Activated CD4-positive, alpha-beta T cell treated with anti-CD3 and anti-CD28 coated beads, Interleukin-2, amount 10 ng/mL, durations not matched to agents 7 days and 5 days (primary cell): ENCODE measurements at regions not wholly inside any gene's neighbourhood (a gene's known extent, or its start where the extent isn't known, plus 50 kb on each side); places are given as distances from the start of the nearest gene placed in this dataset.

Experiments used
- CTCF ChIA-PET: fragments of 350-600 bp; sonication (Branson Sonifier 250); formaldehyde crosslinking; loops from one replicate; lab custom pipeline; 2021; ENCODE audit warnings: antibody characterized with exemption; lab: Charles Lee
- POLR2A ChIA-PET: fragments of 350-600 bp; sonication (Branson Sonifier 250); formaldehyde crosslinking; loops from one replicate; lab custom pipeline; 2021; ENCODE audit warnings: antibody characterized with exemption; lab: Charles Lee
- DNase-seq: peaks from one replicate; pipeline ENCODE4 v3.0.0-alpha.2; 2020
- H3K27ac Mint-ChIP-seq: one replicate; pipeline ENCODE4 v1.8.0; 2021; ENCODE audit warnings: mild to moderate bottlenecking, moderate library complexity, mixed read lengths
- H3K27me3 Mint-ChIP-seq: one replicate; pipeline ENCODE4 v1.8.0; 2021; ENCODE audit warnings: mixed read lengths
- H3K36me3 Mint-ChIP-seq: one replicate; pipeline ENCODE4 v1.8.0; 2021; ENCODE audit warnings: low read depth, mixed read lengths
- H3K4me1 Mint-ChIP-seq: one replicate; pipeline ENCODE4 v1.8.0; 2021; ENCODE audit warnings: mixed read lengths
- H3K4me3 Mint-ChIP-seq: one replicate; pipeline ENCODE4 v1.8.0; 2021; ENCODE audit warnings: mild to moderate bottlenecking, moderate library complexity, mixed read lengths
- H3K9me3 Mint-ChIP-seq: one replicate; pipeline ENCODE4 v1.8.0; 2021; ENCODE audit warnings: mixed read lengths

GRCh38 chrX:36573720-36574119, 434.4 kb upstream of the FAM47C start:
- no peak for DNase-seq
- Mint-ChIP-seq H3K9me3 (no peaks in the 10 kb centered on the region), H3K27ac (no peak overlapping the region), H3K4me1 (no peaks in the 10 kb centered on the region), H3K4me3 (no peak overlapping the region), H3K27me3 (no peaks in the 10 kb centered on the region), H3K36me3 (no peaks in the 10 kb centered on the region)
- ChIA-PET CTCF (no interaction called here), POLR2A (no interaction called here)

GRCh38 chrX:36575670-36576069, 432.5 kb upstream of the FAM47C start:
- POLR2A ChIA-PET, result no interaction called here
- Mint-ChIP-seq H3K27ac (no peak overlapping the region), H3K36me3 (no peaks in the 10 kb centered on the region), H3K4me3 (no peak overlapping the region), H3K27me3 (no peaks in the 10 kb centered on the region), H3K4me1 (no peaks in the 10 kb centered on the region), H3K9me3 (no peaks in the 10 kb centered on the region)
- DNase-seq, result no peak
- CTCF ChIA-PET, result no interaction called here

- no peak overlapping the region for H3K27ac Mint-ChIP-seq
Measured at GRCh38 chrX:36577006-36577405, 431.2 kb upstream of the FAM47C start.

GRCh38 chrX:36581030-36581429, 427.1 kb upstream of the FAM47C start:
- Mint-ChIP-seq H3K9me3 (no peaks in the 10 kb centered on the region), H3K36me3 (no peaks in the 10 kb centered on the region), H3K27ac (no peak overlapping the region), H3K27me3 (no peaks in the 10 kb centered on the region), H3K4me1 (no peaks in the 10 kb centered on the region), H3K4me3 (no peak overlapping the region)
- DNase-seq, result no peak
- CTCF ChIA-PET, result no interaction called here
- POLR2A ChIA-PET, result no interaction called here

More at GRCh38 chrX:36577006-36577405, 431.2 kb upstream of the FAM47C start:
- no peaks in the 10 kb centered on the region for H3K9me3 Mint-ChIP-seq
- POLR2A ChIA-PET, result no interaction called here
- no peaks in the 10 kb centered on the region for H3K27me3 Mint-ChIP-seq
- no peaks in the 10 kb centered on the region for H3K4me1 Mint-ChIP-seq
- DNase-seq, result no peak
- CTCF ChIA-PET, result no interaction called here
- H3K4me3 Mint-ChIP-seq, result no peak overlapping the region
- H3K36me3 Mint-ChIP-seq, result no peaks in the 10 kb centered on the region

GRCh38 chrX:36583674-36584073, 424.5 kb upstream of the FAM47C start:
- Mint-ChIP-seq H3K27ac (no peak overlapping the region), H3K9me3 (no peaks in the 10 kb centered on the region), H3K4me3 (no peak overlapping the region), H3K4me1 (no peaks in the 10 kb centered on the region), H3K27me3 (no peaks in the 10 kb centered on the region), H3K36me3 (no peaks in the 10 kb centered on the region)
- ChIA-PET CTCF (no interaction called here), POLR2A (no interaction called here)
- DNase-seq, result no peak

- POLR2A ChIA-PET, result no interaction called here
- Mint-ChIP-seq H3K4me3 (no peak overlapping the region), H3K27me3 (no peaks in the 10 kb centered on the region), H3K9me3 (no peaks in the 10 kb centered on the region), H3K4me1 (no peaks in the 10 kb centered on the region), H3K36me3 (no peaks in the 10 kb centered on the region), H3K27ac (no peak overlapping the region)
- CTCF ChIA-PET, result no interaction called here
- DNase-seq, result no peak
Measured at GRCh38 chrX:36609616-36610585, 398.3 kb upstream of the FAM47C start.

GRCh38 chrX:36626898-36627297, 381.3 kb upstream of the FAM47C start:
- H3K9me3 Mint-ChIP-seq, result no peaks in the 10 kb centered on the region
- H3K27me3 Mint-ChIP-seq, result no peaks in the 10 kb centered on the region
- H3K4me3 Mint-ChIP-seq, result no peak overlapping the region
- POLR2A ChIA-PET, result no interaction called here
- no peak for DNase-seq
- CTCF ChIA-PET, result no interaction called here
- no peaks in the 10 kb centered on the region for H3K4me1 Mint-ChIP-seq
- H3K36me3 Mint-ChIP-seq, result no peaks in the 10 kb centered on the region
- H3K27ac Mint-ChIP-seq, result no peak overlapping the region

GRCh38 chrX:36640232-36640631, 367.9 kb upstream of the FAM47C start:
- no peaks in the 10 kb centered on the region for H3K9me3 Mint-ChIP-seq
- H3K4me3 Mint-ChIP-seq, result no peak overlapping the region
- ChIA-PET POLR2A (no interaction called here), CTCF (no interaction called here)
- no peak overlapping the region for H3K27ac Mint-ChIP-seq
- DNase-seq, result no peak
- no peaks in the 10 kb centered on the region for H3K4me1 Mint-ChIP-seq
- no peaks in the 10 kb centered on the region for H3K36me3 Mint-ChIP-seq
- no peaks in the 10 kb centered on the region for H3K27me3 Mint-ChIP-seq

GRCh38 chrX:36642052-36642451, 366.1 kb upstream of the FAM47C start:
- Mint-ChIP-seq H3K9me3 (no peaks in the 10 kb centered on the region), H3K36me3 (no peaks in the 10 kb centered on the region), H3K27me3 (no peaks in the 10 kb centered on the region), H3K27ac (no peak overlapping the region), H3K4me3 (no peak overlapping the region), H3K4me1 (no peaks in the 10 kb centered on the region)
- ChIA-PET CTCF (no interaction called here), POLR2A (no interaction called here)
- DNase-seq, result no peak

GRCh38 chrX:36650622-36651021, 357.5 kb upstream of the FAM47C start:
- Mint-ChIP-seq H3K27me3 (no peaks in the 10 kb centered on the region), H3K4me3 (no peak overlapping the region), H3K4me1 (no peaks in the 10 kb centered on the region), H3K36me3 (no peaks in the 10 kb centered on the region), H3K9me3 (no peaks in the 10 kb centered on the region), H3K27ac (no peak overlapping the region)
- ChIA-PET CTCF (no interaction called here), POLR2A (no interaction called here)
- DNase-seq, result no peak

GRCh38 chrX:36683507-36683906, 324.7 kb upstream of the FAM47C start:
- Mint-ChIP-seq H3K27me3 (no peaks in the 10 kb centered on the region), H3K4me1 (no peaks in the 10 kb centered on the region), H3K36me3 (no peaks in the 10 kb centered on the region), H3K4me3 (no peak overlapping the region), H3K27ac (no peak overlapping the region), H3K9me3 (no peaks in the 10 kb centered on the region)
- ChIA-PET CTCF (no interaction called here), POLR2A (no interaction called here)
- no peak for DNase-seq

GRCh38 chrX:36684053-36684452, 324.1 kb upstream of the FAM47C start:
- H3K9me3 Mint-ChIP-seq, result no peaks in the 10 kb centered on the region
- H3K4me1 Mint-ChIP-seq, result no peaks in the 10 kb centered on the region
- no peaks in the 10 kb centered on the region for H3K27me3 Mint-ChIP-seq
- DNase-seq, result no peak
- no peak overlapping the region for H3K27ac Mint-ChIP-seq
- H3K36me3 Mint-ChIP-seq, result no peaks in the 10 kb centered on the region
- POLR2A ChIA-PET, result no interaction called here
- no peak overlapping the region for H3K4me3 Mint-ChIP-seq
- CTCF ChIA-PET, result no interaction called here

GRCh38 chrX:36721990-36722389, 286.2 kb upstream of the FAM47C start:
- no peaks in the 10 kb centered on the region for H3K36me3 Mint-ChIP-seq
- ChIA-PET CTCF (no interaction called here), POLR2A (no interaction called here)
- DNase-seq, result no peak
- H3K27me3 Mint-ChIP-seq, result no peaks in the 10 kb centered on the region
- H3K27ac Mint-ChIP-seq, result no peak overlapping the region
- H3K4me1 Mint-ChIP-seq, result no peaks in the 10 kb centered on the region
- no peak overlapping the region for H3K4me3 Mint-ChIP-seq
- H3K9me3 Mint-ChIP-seq, result no peaks in the 10 kb centered on the region

- Mint-ChIP-seq H3K9me3 (no peaks in the 10 kb centered on the region), H3K4me3 (no peak overlapping the region), H3K4me1 (no peaks in the 10 kb centered on the region), H3K27me3 (no peaks in the 10 kb centered on the region), H3K27ac (no peak overlapping the region), H3K36me3 (no peaks in the 10 kb centered on the region)
- ChIA-PET POLR2A (no interaction called here), CTCF (no interaction called here)
- no peak for DNase-seq
Measured at GRCh38 chrX:36753602-36754001, 254.6 kb upstream of the FAM47C start.
